Lung microvascular endothelial cell (primary cell): ENCODE measurements at regions not wholly inside any gene's neighbourhood (a gene's known extent, or its start where the extent isn't known, plus 50 kb on each side); places are given as distances from the start of the nearest gene placed in this dataset.

ENCODE experiments used
- DNase-seq, 2 donors: peaks; one replicate each; pipeline versions ENCODE4 v3.0.0 to v3.0.0-alpha.2; 2010; ENCODE audit warnings: low read depth in 2 of 2

- DNase-seq: no peak
These were observed 200.9 kb downstream of the TM2D1 start for GRCh38 chr1:61523893-61524605.

- DNase-seq: no peak
These were observed 201.7 kb downstream of the TM2D1 start for GRCh38 chr1:61523229-61523628.

- no peak for DNase-seq
These were observed 204.5 kb downstream of the TM2D1 start for GRCh38 chr1:61520401-61520800.

GRCh38 chr1:61519631-61520030 is 205.3 kb downstream of the TM2D1 start:
- DNase-seq: no peak

- DNase-seq: no peak
These were observed 206.1 kb downstream of the TM2D1 start for GRCh38 chr1:61518670-61519400.

- no peak for DNase-seq
These were observed 207.6 kb downstream of the TM2D1 start for GRCh38 chr1:61517345-61517744.

GRCh38 chr1:61515096-61515495 is 209.8 kb downstream of the TM2D1 start:
- no peak for DNase-seq
